IMR-90 (cell line): ENCODE measurements at regions not wholly inside any gene's neighbourhood (a gene's known extent, or its start where the extent isn't known, plus 50 kb on each side); places are given as distances from the start of the nearest gene placed in this dataset.
"Not testable (repeated sequence)": the region's sequence is repeated elsewhere in the genome, so short reads cannot be mapped to it uniquely, and the experiment has no call there.

Experiments
- ATAC-seq: fragments of 200-7000 bp; cut with Tn5 transposase; 2 replicates; pipeline ENCODE4 v1.9.1; 2020; ENCODE audit warnings: low read depth, mild to moderate bottlenecking, moderate library complexity
- BruUV-seq: library from RNA; stranded (reverse); fragments of 400-500 nt; replicated peaks from 2 replicates; lab custom pipeline; 2021; lab: Mats Ljungman, UMichigan
- CTCF ChIA-PET: fragments of 300-600 bp; formaldehyde crosslinking; extraction: SDS; loops from one replicate; lab custom pipeline; 2021; ENCODE audit warnings: antibody characterized with exemption; lab: Yijun Ruan, JAX
- POLR2A ChIA-PET: fragments of 300-600 bp; sonication (Branson Sonifier 250); formaldehyde crosslinking; loops from one replicate; lab custom pipeline; 2022; ENCODE audit warnings: antibody characterized with exemption; ENCODE audit not compliant: unreplicated experiment; lab: Charles Lee
- DNase-seq: peaks from one replicate; pipeline ENCODE4 v3.0.0; 2013
- H2AFZ ChIP-seq: replicated peaks from 2 replicates; pipeline ENCODE3; 2013; ENCODE audit warnings: low read length, mild to moderate bottlenecking; ENCODE audit not compliant: poor library complexity
- H2AK5ac ChIP-seq: 2 replicates; pipeline ENCODE4 v1.6.1; 2013; ENCODE audit warnings: low read depth, low read length, inconsistent platforms
- H2AK9ac ChIP-seq: replicated peaks from 2 replicates; pipeline ENCODE3; 2013; ENCODE audit warnings: mild to moderate bottlenecking, low read depth, low read length, moderate library complexity; ENCODE audit not compliant: poor library complexity
- H2BK120ac ChIP-seq: 2 replicates; pipeline ENCODE4 v1.6.1; 2013; ENCODE audit warnings: low read depth, low read length, inconsistent platforms
- H2BK15ac ChIP-seq: 3 replicates; pipeline ENCODE4 v1.6.1; 2013; ENCODE audit warnings: low read depth, low read length, inconsistent platforms
- H2BK20ac ChIP-seq: 2 replicates; pipeline ENCODE4 v1.6.1; 2013; ENCODE audit warnings: low read depth, mild to moderate bottlenecking, inconsistent platforms, low read length, moderate library complexity
- H2BK5ac ChIP-seq: 2 replicates; pipeline ENCODE4 v1.6.1; 2013; ENCODE audit warnings: mild to moderate bottlenecking, low read depth, low read length, inconsistent platforms; ENCODE audit not compliant: poor library complexity, severe bottlenecking
- H3K14ac ChIP-seq: replicated peaks from 2 replicates; pipeline ENCODE4 v1.6.1; 2013; ENCODE audit warnings: low read depth, low read length, inconsistent platforms
- H3K18ac ChIP-seq: 2 replicates; pipeline ENCODE4 v1.6.1; 2013; ENCODE audit warnings: low read depth, low read length, control low read depth
- H3K23ac ChIP-seq: 2 replicates; pipeline ENCODE4 v1.6.1; 2013; ENCODE audit warnings: low read depth, low read length, inconsistent platforms
- H3K27ac ChIP-seq: 2 replicates; pipeline ENCODE4 v1.5.1; 2013; ENCODE audit warnings: mild to moderate bottlenecking, control low read depth, low read length; ENCODE audit not compliant: insufficient read depth
- H3K27me3 ChIP-seq: 2 replicates; pipeline ENCODE4 v1.6.1; 2013; ENCODE audit warnings: low read length; ENCODE audit not compliant: control insufficient read depth, insufficient read depth
- H3K36me3 ChIP-seq: 2 replicates; pipeline ENCODE4 v1.6.1; 2013; ENCODE audit warnings: low read length, mixed read lengths; ENCODE audit not compliant: control insufficient read depth, insufficient read depth
- H3K4ac ChIP-seq: 2 replicates; pipeline ENCODE4 v1.6.1; 2013; ENCODE audit warnings: low read depth, low read length, inconsistent platforms
- H3K4me1 ChIP-seq: 2 replicates; pipeline ENCODE4 v1.6.1; 2013; ENCODE audit warnings: low read length, mixed read lengths; ENCODE audit not compliant: control insufficient read depth, insufficient read depth
- H3K4me2 ChIP-seq: 2 replicates; pipeline ENCODE4 v1.6.1; 2013; ENCODE audit warnings: low read depth, mild to moderate bottlenecking, control low read depth, low read length, moderate library complexity
- H3K4me3 ChIP-seq: 2 replicates; pipeline ENCODE4 v1.5.1; 2013; ENCODE audit warnings: low read depth, mild to moderate bottlenecking, control low read depth, low read length, moderate library complexity; ENCODE audit not compliant: insufficient read depth
- H3K56ac ChIP-seq: 2 replicates; pipeline ENCODE4 v1.6.1; 2013; ENCODE audit warnings: low read length, inconsistent platforms; ENCODE audit not compliant: insufficient read depth; ENCODE audit errors: extremely low read depth
- H3K79me1 ChIP-seq, 2 experiments: 2 replicates each; pipeline ENCODE4 v1.6.1; 2013; ENCODE audit warnings: low read length in 2 of 2, inconsistent platforms in 1 of 2, low read depth in 1 of 2
- H3K9ac ChIP-seq: 2 replicates; pipeline ENCODE4 v1.6.1; 2013; ENCODE audit warnings: low read depth, low read length, control low read depth
- H3K9me1 ChIP-seq: 2 replicates; pipeline ENCODE4 v1.6.1; 2013; ENCODE audit warnings: low read length, inconsistent platforms; ENCODE audit not compliant: insufficient read depth
- H3K9me3 ChIP-seq: 2 replicates; pipeline ENCODE4 v1.6.1; 2013; ENCODE audit warnings: low read length; ENCODE audit not compliant: control insufficient read depth, insufficient read depth
- H4K20me1 ChIP-seq: 2 replicates; pipeline ENCODE4 v1.6.1; 2013; ENCODE audit warnings: low read length, inconsistent platforms; ENCODE audit not compliant: insufficient read depth
- H4K5ac ChIP-seq: 2 replicates; pipeline ENCODE4 v1.6.1; 2013; ENCODE audit warnings: mild to moderate bottlenecking, low read depth, low read length, control low read depth
- H4K8ac ChIP-seq, 2 experiments: 2 replicates each; pipeline ENCODE4 v1.6.1; 2013; ENCODE audit warnings: low read depth in 2 of 2, low read length in 2 of 2, control low read depth in 1 of 2, inconsistent platforms in 1 of 2
- H4K91ac ChIP-seq: 2 replicates; pipeline ENCODE4 v1.6.1; 2013; ENCODE audit warnings: low read depth, low read length, inconsistent platforms; ENCODE audit not compliant: insufficient read depth
- WGBS, 2 experiments: methylation state at CpG; one replicate each; pipeline versions ENCODE4 v1.1.5 to v1.1.7; 2013; ENCODE audit warnings: missing lambda C conversion rate in 2 of 2; ENCODE audit not compliant: insufficient read length in 1 of 2; ENCODE audit errors: extremely low coverage in 2 of 2; 5-methylcytosine and 5-hydroxymethylcytosine counted together
- dilution Hi-C: fragments of 300-500 bp; cut with HindIII; formaldehyde crosslinking; loops from one replicate; pipeline ENCODE4 v1.14.3; 2018; ENCODE audit warnings: low sequenced_read_pairs; ENCODE audit not compliant: unreplicated experiment
- in situ Hi-C: fragments of 300-500 bp; cut with MboI; formaldehyde crosslinking; loops from 3 replicates; pipeline ENCODE4 v1.14.3; 2019; ENCODE audit warnings: low sequenced_read_pairs, inconsistent platforms, mixed read lengths
- intact Hi-C: fragments of 100-400 bp; cut with micrococcal nuclease; formaldehyde crosslinking; loops from 2 replicates; pipeline ENCODE4 v1.10.0; 2022

GRCh38 chr14:106334428-106335109, 808.2 kb downstream of the TMEM121 start:
- H3K4me3 ChIP-seq, H3K4me2 ChIP-seq, H3K27me3 ChIP-seq, ATAC-seq, H2AK5ac ChIP-seq, H4K20me1 ChIP-seq, H3K18ac ChIP-seq, CTCF ChIA-PET, H3K9me1 ChIP-seq, H2AK9ac ChIP-seq, H3K4me1 ChIP-seq, H3K9ac ChIP-seq, H3K56ac ChIP-seq, DNase-seq, H3K14ac ChIP-seq, H2BK20ac ChIP-seq, H2BK15ac ChIP-seq, H2BK5ac ChIP-seq, POLR2A ChIA-PET, H3K9me3 ChIP-seq, intact Hi-C loops, H3K27ac ChIP-seq, H3K4ac ChIP-seq, H3K23ac ChIP-seq, H3K36me3 ChIP-seq, H2BK120ac ChIP-seq, H2AFZ ChIP-seq, H4K91ac ChIP-seq, H4K5ac ChIP-seq, in situ Hi-C loops, H3K79me1 ChIP-seq, dilution Hi-C loops, H4K8ac ChIP-seq, BruUV-seq: not testable (repeated sequence)
- no CpG with 5 or more reads among the region's 16 CpGs for WGBS, 2 experiments

- CTCF ChIA-PET, H2BK5ac ChIP-seq, H2BK15ac ChIP-seq, H3K4me3 ChIP-seq, H3K27me3 ChIP-seq, BruUV-seq, H2AFZ ChIP-seq, H2BK120ac ChIP-seq, H3K23ac ChIP-seq, H3K9me1 ChIP-seq, H3K56ac ChIP-seq, H4K8ac ChIP-seq, H2AK9ac ChIP-seq, H3K36me3 ChIP-seq, H3K4me1 ChIP-seq, DNase-seq, H4K5ac ChIP-seq, POLR2A ChIA-PET, H4K20me1 ChIP-seq, H3K14ac ChIP-seq, H3K4ac ChIP-seq, H2AK5ac ChIP-seq, in situ Hi-C loops, H3K79me1 ChIP-seq, H3K18ac ChIP-seq, H2BK20ac ChIP-seq, H4K91ac ChIP-seq, H3K9me3 ChIP-seq, ATAC-seq, H3K27ac ChIP-seq, dilution Hi-C loops, H3K4me2 ChIP-seq, intact Hi-C loops, H3K9ac ChIP-seq: not testable (repeated sequence)
- WGBS, 2 experiments = no CpG with 5 or more reads among the region's 6 CpGs
Measured at GRCh38 chr14:106335110-106335429, 808.7 kb downstream of the TMEM121 start.
